ENCODE measurements at regions not wholly inside any gene's neighbourhood (a gene's known extent, or its start where the extent isn't known, plus 50 kb on each side); places are given as distances from the start of the nearest gene placed in this dataset.

DNA sequence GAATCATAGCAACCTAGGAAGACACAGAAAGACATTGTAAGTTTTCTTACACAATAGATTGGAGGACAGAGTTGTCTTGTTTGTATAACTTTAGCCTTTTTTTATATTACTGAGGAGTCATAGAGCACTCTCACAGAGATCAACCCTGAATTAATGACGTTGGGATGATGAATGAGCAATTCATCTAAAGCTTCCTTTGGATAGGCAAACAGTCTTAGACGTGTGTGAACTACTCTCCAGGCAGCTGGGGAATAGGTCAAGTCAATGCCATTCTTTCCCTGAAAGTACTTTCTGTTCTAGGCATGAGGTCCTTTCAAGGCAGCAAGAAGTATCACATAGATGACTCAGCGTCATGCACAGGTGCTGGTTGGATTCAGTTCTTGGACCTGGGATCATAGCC, 369.1 kb upstream of the NOVA1 start:
- DNase-seq, result no peak
- POLR2A ChIA-PET (ENCODE audit: unreplicated experiment), result no interaction called here
- in situ Hi-C loops (cut with MboI; ENCODE audit: low sequenced_read_pairs), result no loop called here

More for the DNA sequence above, 369.1 kb upstream of the NOVA1 start:
- dilution Hi-C loops (cut with HindIII; ENCODE audit: low sequenced_read_pairs, unreplicated experiment), result no loop called here
- Histone ChIP-seq H3K4me2 (ENCODE audit: low read depth, low read length) (no peak overlapping the region), H2AK5ac (ENCODE audit: low read depth, low read length) (no peak overlapping the region), H3K4ac (ENCODE audit: low read depth, low read length) (no peak overlapping the region), H3K27me3 (ENCODE audit: control insufficient read depth, insufficient read depth, low read length) (no peaks in the 10 kb centered on the region), H3K18ac (ENCODE audit: low read depth, low read length) (no peak overlapping the region), H4K5ac (ENCODE audit: low read depth, low read length) (no peak overlapping the region), H3K4me3 (ENCODE audit: insufficient read depth, low read depth, low read length) (no peak overlapping the region), H2BK20ac (ENCODE audit: low read depth, low read length) (no peak overlapping the region), H4K91ac (ENCODE audit: insufficient read depth, low read depth, low read length) (no peak overlapping the region), H3K27ac (ENCODE audit: insufficient read depth, low read length) (no peak overlapping the region), H4K8ac (ENCODE audit: low read depth in 2 of 2, low read length in 2 of 2) (no peak overlapping the region), H3K79me1 (ENCODE audit: low read depth in 1 of 2, low read length in 2 of 2) (no peaks in the 10 kb centered on the region), H3K9ac (ENCODE audit: low read depth, low read length) (no peak overlapping the region), H2BK120ac (ENCODE audit: low read depth, low read length) (no peak overlapping the region), H2BK5ac (ENCODE audit: low read depth, low read length, poor library complexity, severe bottlenecking) (no peak overlapping the region), H4K20me1 (ENCODE audit: insufficient read depth, low read length) (no peaks in the 10 kb centered on the region), H3K9me1 (ENCODE audit: insufficient read depth, low read length) (no peaks in the 10 kb centered on the region), H2AK9ac (replicated peaks; ENCODE audit: low read depth, low read length, poor library complexity) (no peak overlapping the region), H3K14ac (replicated peaks; ENCODE audit: low read depth, low read length) (no peak overlapping the region), H2BK15ac (ENCODE audit: low read depth, low read length) (no peak overlapping the region), H3K23ac (ENCODE audit: low read depth, low read length) (no peak overlapping the region), H3K56ac (ENCODE audit: extremely low read depth, insufficient read depth, low read length) (no peak overlapping the region), H3K9me3 (ENCODE audit: control insufficient read depth, insufficient read depth, low read length) (peaks cover 5% of the 10 kb centered on the region; the same call in 1 of the 2 replicates), H3K4me1 (ENCODE audit: control insufficient read depth, insufficient read depth, low read length) (no peaks in the 10 kb centered on the region), H3K36me3 (ENCODE audit: control insufficient read depth, insufficient read depth, low read length) (no peaks in the 10 kb centered on the region), H2AFZ (replicated peaks; ENCODE audit: low read length, poor library complexity) (no peak overlapping the region)
- BruUV-seq (replicated peaks), result no TSS peak
- ATAC-seq (ENCODE audit: low read depth), result no peak
- CTCF ChIA-PET, result no interaction called here
- no CpG with 5 or more reads among the region's 3 CpGs for WGBS, 2 experiments (ENCODE audit: extremely low coverage in 2 of 2, insufficient read length in 1 of 2)
- no peak for TF ChIP-seq MAFK (IDR thresholded peaks at IDR 0.05; ENCODE audit: low read depth, low read length)
- TF ChIP-seq, protein P1, sequence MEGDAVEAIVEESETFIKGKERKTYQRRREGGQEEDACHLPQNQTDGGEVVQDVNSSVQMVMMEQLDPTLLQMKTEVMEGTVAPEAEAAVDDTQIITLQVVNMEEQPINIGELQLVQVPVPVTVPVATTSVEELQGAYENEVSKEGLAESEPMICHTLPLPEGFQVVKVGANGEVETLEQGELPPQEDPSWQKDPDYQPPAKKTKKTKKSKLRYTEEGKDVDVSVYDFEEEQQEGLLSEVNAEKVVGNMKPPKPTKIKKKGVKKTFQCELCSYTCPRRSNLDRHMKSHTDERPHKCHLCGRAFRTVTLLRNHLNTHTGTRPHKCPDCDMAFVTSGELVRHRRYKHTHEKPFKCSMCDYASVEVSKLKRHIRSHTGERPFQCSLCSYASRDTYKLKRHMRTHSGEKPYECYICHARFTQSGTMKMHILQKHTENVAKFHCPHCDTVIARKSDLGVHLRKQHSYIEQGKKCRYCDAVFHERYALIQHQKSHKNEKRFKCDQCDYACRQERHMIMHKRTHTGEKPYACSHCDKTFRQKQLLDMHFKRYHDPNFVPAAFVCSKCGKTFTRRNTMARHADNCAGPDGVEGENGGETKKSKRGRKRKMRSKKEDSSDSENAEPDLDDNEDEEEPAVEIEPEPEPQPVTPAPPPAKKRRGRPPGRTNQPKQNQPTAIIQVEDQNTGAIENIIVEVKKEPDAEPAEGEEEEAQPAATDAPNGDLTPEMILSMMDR (conservative IDR thresholded peaks at IDR 0.05; ENCODE audit: low read depth, low read length), result no peak
- TF ChIP-seq FOS (IDR thresholded peaks at IDR 0.05; ENCODE audit: low read depth, low read length), result no peak
- no peak for TF ChIP-seq POLR2A (IDR thresholded peaks at IDR 0.05; ENCODE audit: low read depth, low read length)
- TF ChIP-seq BHLHE40 (IDR thresholded peaks at IDR 0.05; ENCODE audit: low read depth, low read length), result no peak
- no peak for TF ChIP-seq CEBPB (IDR thresholded peaks at IDR 0.05; ENCODE audit: low read depth, low read length)
- no peak for TF ChIP-seq RCOR1 (IDR thresholded peaks at IDR 0.05; ENCODE audit: insufficient replicate concordance, low read length)
- TF ChIP-seq RAD21 (IDR thresholded peaks at IDR 0.05; ENCODE audit: low read length), result no peak
- TF ChIP-seq, protein P2, sequence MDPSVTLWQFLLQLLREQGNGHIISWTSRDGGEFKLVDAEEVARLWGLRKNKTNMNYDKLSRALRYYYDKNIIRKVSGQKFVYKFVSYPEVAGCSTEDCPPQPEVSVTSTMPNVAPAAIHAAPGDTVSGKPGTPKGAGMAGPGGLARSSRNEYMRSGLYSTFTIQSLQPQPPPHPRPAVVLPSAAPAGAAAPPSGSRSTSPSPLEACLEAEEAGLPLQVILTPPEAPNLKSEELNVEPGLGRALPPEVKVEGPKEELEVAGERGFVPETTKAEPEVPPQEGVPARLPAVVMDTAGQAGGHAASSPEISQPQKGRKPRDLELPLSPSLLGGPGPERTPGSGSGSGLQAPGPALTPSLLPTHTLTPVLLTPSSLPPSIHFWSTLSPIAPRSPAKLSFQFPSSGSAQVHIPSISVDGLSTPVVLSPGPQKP (IDR thresholded peaks at IDR 0.05; ENCODE audit: borderline replicate concordance, low read depth, low read length), result no peak
- TF ChIP-seq, protein P3, sequence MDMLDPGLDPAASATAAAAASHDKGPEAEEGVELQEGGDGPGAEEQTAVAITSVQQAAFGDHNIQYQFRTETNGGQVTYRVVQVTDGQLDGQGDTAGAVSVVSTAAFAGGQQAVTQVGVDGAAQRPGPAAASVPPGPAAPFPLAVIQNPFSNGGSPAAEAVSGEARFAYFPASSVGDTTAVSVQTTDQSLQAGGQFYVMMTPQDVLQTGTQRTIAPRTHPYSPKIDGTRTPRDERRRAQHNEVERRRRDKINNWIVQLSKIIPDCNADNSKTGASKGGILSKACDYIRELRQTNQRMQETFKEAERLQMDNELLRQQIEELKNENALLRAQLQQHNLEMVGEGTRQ (IDR thresholded peaks at IDR 0.05; ENCODE audit: low read depth, low read length), result no peak
- TF ChIP-seq CHD1 (IDR thresholded peaks at IDR 0.05; ENCODE audit: low read depth, low read length), result no peak
- TF ChIP-seq MAZ (IDR thresholded peaks at IDR 0.05; ENCODE audit: borderline replicate concordance, low read depth, low read length), result no peak
- TF ChIP-seq SMC3 (IDR thresholded peaks at IDR 0.05; ENCODE audit: low read depth, low read length), result no peak
- no peak for TF ChIP-seq MXI1 (IDR thresholded peaks at IDR 0.05; ENCODE audit: borderline replicate concordance, low read depth, low read length)
- TF ChIP-seq NFE2L2 (IDR thresholded peaks at IDR 0.05; ENCODE audit: low read depth, low read length), result no peak
- no peak for TF ChIP-seq RFX5 (IDR thresholded peaks at IDR 0.05; ENCODE audit: low read depth, low read length)
- intact Hi-C loops (cut with micrococcal nuclease), result no loop called here

All from IMR-90 (cell line).